Erythroblast (primary cell): ENCODE measurements at regions not wholly inside any gene's neighbourhood (a gene's known extent, or its start where the extent isn't known, plus 50 kb on each side); places are given as distances from the start of the nearest gene placed in this dataset.

Source experiments
- GATA1 ChIP-seq: IDR thresholded peaks from 2 replicates; pipeline ENCODE4 v1.6.1; 2011; ENCODE audit warnings: low read depth, mild to moderate bottlenecking, control low read depth, low read length, moderate library complexity
- POLR2A ChIP-seq: IDR thresholded peaks from 2 replicates; pipeline ENCODE4 v1.6.1; 2011; ENCODE audit warnings: mild to moderate bottlenecking, low read length

DNA sequence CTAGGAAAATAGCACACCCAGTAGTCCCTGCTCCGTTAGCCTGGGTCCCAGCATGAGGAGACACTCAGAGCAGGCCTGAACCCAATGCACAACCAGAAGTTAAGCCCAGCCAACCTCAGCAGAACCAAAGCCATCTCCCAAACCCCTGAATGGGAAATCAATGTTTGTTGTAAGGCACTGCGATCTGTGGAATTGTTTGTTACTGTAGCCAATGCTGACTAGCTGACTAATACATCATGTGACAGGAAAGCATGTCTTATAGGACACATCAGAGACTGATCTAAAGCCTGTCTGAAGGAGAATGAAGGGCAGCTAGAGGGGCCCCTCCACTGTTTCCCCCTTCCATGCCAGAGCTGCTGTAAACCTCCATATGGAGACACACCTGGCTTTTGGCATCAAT, 96.4 kb downstream of the MARCHF4 start:
- TF ChIP-seq POLR2A = no peak
- no peak for TF ChIP-seq GATA1
